Activated T-helper 2 cell treated with anti-CD3 and anti-CD28 coated beads, Interferon-gamma antibody, Interleukin-2, Interleukin-4, amounts not matched to agents 10 μg/mL and 5 μg/mL and 100 μg/mL, durations not matched to agents 14 hours and 24 hours and 36 hours (primary cell): ENCODE measurements at regions not wholly inside any gene's neighbourhood (a gene's known extent, or its start where the extent isn't known, plus 50 kb on each side); places are given as distances from the start of the nearest gene placed in this dataset.

Source experiments
- DNase-seq: peaks from one replicate; pipeline ENCODE4 v3.0.0; 2021; ENCODE audit warnings: low spot score
- H3K27ac Mint-ChIP-seq: one replicate; pipeline ENCODE4 v1.8.0; 2021; ENCODE audit warnings: mixed read lengths
- H3K27me3 Mint-ChIP-seq: one replicate; pipeline ENCODE4 v1.8.0; 2021; ENCODE audit warnings: low read depth, mixed read lengths
- H3K36me3 Mint-ChIP-seq: one replicate; pipeline ENCODE4 v1.8.0; 2021; ENCODE audit warnings: low read depth, mixed read lengths
- H3K4me1 Mint-ChIP-seq: one replicate; pipeline ENCODE4 v1.8.0; 2021; ENCODE audit warnings: low read depth, mixed read lengths
- H3K4me3 Mint-ChIP-seq: one replicate; pipeline ENCODE4 v1.8.0; 2021; ENCODE audit warnings: low read depth, mild to moderate bottlenecking, moderate library complexity, mixed read lengths
- H3K9me3 Mint-ChIP-seq: one replicate; pipeline ENCODE4 v1.8.0; 2021; ENCODE audit warnings: mixed read lengths
- intact Hi-C: fragments of 100-400 bp; cut with micrococcal nuclease; formaldehyde crosslinking; loops from one replicate; pipeline ENCODE4 v1.15.1; 2023

DNA sequence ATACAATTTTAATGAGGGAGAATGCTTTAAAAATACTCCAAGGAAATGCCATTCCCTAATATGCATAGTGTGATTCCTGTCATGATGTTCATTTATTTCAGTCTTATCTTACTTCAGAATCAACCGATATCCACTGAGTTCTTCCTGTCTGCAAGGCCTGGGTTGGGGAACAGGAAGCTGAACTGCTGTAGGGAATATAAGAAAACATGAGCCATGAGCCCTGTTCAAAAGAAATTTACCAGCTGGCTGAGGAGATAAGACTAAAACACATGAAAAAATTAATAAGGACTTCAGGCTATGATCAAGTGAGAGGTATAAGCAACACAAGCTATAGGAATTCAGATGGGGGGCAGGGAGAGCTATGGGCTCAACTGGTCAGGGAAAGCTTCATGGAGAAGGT, 184.7 kb downstream of the PLPP4 start:
- no peaks in the 10 kb centered on the region for H3K36me3 Mint-ChIP-seq
- intact Hi-C loops, result no loop called here
- no peak overlapping the region for H3K4me3 Mint-ChIP-seq
- H3K27me3 Mint-ChIP-seq, result no peaks in the 10 kb centered on the region
- H3K27ac Mint-ChIP-seq, result no peak overlapping the region
- H3K9me3 Mint-ChIP-seq, result no peaks in the 10 kb centered on the region
- no peaks in the 10 kb centered on the region for H3K4me1 Mint-ChIP-seq
- no peak for DNase-seq

DNA sequence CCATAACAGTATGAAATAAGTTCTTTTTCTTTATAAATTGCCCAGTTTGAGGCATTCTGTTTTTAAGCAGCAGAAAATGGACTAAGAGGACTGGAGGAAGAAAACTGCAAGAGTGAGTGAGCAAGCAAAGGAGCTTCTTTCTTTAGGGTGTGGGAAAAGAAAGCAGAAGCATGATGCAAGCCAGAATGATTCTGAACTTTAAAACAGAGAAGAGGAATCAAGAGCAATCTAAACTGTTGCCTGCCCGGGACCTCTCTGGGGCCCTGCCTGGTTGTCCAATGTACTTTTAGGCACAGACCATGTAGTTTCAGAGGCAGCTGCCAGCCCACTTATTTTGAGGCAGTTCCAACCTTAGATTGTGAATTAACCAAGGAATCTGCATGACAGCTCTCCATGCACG, 186.3 kb downstream of the PLPP4 start:
- Mint-ChIP-seq H3K4me3 (no peak overlapping the region), H3K27me3 (no peaks in the 10 kb centered on the region), H3K9me3 (no peaks in the 10 kb centered on the region), H3K36me3 (no peaks in the 10 kb centered on the region), H3K4me1 (no peaks in the 10 kb centered on the region), H3K27ac (no peak overlapping the region)
- intact Hi-C loops, result no loop called here
- DNase-seq, result no peak

DNA sequence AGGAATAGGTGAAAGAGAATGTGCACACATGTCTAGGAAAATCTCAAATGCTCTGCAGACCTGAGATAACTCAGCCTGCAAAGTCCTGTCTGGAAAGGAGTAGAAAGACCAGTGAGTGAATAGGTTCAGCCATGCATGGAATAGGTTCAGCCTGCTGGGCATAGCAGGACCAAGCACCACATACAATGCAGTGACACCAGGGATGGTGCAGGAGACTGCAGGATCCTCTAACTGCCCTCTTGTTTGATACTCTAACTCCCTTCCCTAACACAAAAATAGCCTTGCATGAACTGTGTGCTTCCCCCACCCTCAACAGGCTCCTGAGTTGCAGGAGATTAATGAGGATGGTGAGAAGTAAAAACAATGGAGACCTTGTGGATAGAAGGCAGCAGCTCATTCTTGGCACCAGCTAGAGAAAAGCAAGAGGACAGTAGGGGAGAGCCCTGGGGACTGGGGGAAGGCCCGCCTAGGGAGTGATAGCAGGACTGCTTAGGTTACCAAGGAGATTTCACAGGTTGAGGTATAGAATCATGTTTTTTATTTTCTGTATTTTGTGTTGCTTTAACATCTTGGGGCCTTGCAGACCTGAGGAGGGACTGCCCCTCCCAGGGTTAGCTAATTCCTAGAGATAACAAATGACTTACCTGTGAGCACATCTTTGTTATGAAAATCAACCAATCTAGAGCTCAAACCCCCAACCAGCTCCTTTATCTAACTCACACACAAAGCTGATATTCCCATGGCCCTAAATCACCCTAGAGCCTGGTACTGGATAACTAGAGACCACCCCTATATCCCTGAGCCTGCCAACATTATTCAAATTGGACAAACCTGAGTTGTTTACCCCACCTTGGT, 187.8 kb downstream of the PLPP4 start:
- Mint-ChIP-seq H3K36me3 (no peaks in the 10 kb centered on the region), H3K4me3 (no peak overlapping the region), H3K27me3 (no peaks in the 10 kb centered on the region), H3K9me3 (no peaks in the 10 kb centered on the region), H3K27ac (no peak overlapping the region), H3K4me1 (no peaks in the 10 kb centered on the region)
- no peak for DNase-seq
- intact Hi-C loops, result no loop called here

DNA sequence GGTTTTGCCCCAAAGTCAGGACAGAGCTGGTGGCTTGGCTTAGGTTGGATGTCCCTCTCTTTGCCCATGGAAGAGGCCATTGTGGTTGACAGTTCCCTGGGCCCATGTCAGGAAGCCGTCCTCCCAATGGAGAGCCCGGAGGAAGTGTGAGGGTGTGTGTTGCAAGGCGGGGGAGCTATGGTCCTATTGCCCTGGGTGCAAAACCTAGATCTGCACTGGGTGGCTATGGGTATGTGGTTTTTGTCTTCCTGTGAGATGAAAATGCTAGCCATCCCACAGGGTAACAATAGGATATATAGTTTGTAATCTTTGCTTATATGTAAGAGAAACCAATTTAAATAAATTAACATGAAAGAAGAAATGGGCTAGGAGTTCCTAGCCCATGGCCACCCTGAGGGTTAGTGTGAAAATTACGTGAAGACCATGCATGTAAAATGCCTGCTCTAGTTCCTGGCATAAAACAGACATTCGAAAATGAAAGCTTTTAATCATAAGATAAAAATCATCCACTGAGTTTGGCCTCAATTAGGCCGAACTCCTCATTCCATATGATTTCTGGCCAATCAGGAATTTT, 189.2 kb downstream of the PLPP4 start:
- DNase-seq, result no peak
- Mint-ChIP-seq H3K4me1 (no peaks in the 10 kb centered on the region), H3K27me3 (no peaks in the 10 kb centered on the region), H3K9me3 (no peaks in the 10 kb centered on the region), H3K4me3 (no peak overlapping the region), H3K27ac (no peak overlapping the region), H3K36me3 (no peaks in the 10 kb centered on the region)
- intact Hi-C loops, result no loop called here

DNA sequence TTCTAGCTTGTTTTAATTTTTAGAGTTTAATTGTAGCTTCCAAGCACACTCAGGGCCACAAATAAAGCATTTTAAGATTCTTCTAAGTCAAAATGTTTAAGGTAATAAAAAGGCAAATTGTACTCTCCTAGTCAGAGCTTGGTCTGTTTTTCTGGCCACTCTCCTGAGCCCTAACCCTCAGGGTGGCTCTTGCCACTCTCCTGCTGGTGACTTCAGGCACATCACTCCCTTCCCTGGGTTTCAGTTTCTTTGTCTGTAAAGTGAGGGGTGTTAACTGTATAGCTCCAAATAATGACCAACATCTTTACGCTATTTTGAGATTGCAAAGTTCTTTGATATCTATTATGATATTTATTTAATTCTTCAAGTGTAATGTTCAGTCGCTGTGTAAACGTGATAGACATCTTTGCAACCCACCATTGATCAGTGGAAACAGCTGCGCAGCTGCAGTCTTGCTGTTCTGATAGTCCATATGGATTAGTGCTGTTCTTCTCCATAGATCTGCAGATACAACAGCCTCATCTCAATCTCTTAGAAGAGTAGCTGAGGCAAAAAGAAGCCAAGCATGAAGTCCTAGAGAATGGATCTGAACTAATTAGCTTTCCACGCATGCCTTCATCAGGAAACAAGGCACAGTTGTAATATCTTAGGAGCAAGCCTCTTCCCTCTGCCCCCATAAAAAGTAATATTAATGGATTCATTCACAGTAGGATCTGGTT, 189.9 kb downstream of the PLPP4 start:
- Mint-ChIP-seq H3K36me3 (no peaks in the 10 kb centered on the region), H3K9me3 (no peaks in the 10 kb centered on the region), H3K27me3 (no peaks in the 10 kb centered on the region), H3K27ac (no peak overlapping the region), H3K4me1 (no peaks in the 10 kb centered on the region), H3K4me3 (no peak overlapping the region)
- intact Hi-C loops, result no loop called here
- DNase-seq, result no peak

DNA sequence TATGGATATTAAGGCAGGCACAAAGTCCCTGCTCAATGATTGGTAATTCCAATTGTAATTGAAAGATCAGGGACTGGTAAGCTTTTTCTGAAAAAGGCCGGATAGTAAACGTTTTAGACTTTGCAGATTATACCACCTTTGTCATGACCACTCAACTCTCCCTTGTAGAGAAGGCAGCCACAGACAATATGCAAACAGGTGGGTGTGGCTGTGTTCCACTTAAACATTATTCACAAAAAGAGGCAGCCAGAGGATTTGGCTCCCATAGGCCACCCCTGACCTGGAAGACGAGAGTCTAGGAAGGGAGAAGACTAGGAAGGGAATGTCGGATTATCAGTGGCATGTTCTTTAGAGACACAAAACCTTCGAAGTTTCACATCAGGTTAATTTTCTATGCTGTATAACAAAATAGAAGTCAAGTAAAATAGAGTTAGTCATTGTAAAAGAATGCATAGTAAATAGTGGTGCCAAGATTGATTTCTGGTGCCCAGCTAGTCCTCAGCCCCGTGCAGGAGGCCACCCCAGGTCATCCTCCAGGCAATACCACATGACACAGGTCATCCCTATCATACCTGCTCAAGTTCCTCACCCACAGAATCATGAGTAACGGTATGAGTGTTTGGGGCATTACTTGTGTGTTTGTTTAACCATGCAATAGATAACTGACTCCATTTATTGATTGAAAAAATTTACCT, 193.8 kb downstream of the PLPP4 start:
- no peaks in the 10 kb centered on the region for H3K4me1 Mint-ChIP-seq
- DNase-seq, result no peak
- no peaks in the 10 kb centered on the region for H3K27me3 Mint-ChIP-seq
- H3K27ac Mint-ChIP-seq, result no peak overlapping the region
- H3K9me3 Mint-ChIP-seq, result no peaks in the 10 kb centered on the region
- no peaks in the 10 kb centered on the region for H3K36me3 Mint-ChIP-seq
- intact Hi-C loops, result no loop called here
- no peak overlapping the region for H3K4me3 Mint-ChIP-seq

DNA sequence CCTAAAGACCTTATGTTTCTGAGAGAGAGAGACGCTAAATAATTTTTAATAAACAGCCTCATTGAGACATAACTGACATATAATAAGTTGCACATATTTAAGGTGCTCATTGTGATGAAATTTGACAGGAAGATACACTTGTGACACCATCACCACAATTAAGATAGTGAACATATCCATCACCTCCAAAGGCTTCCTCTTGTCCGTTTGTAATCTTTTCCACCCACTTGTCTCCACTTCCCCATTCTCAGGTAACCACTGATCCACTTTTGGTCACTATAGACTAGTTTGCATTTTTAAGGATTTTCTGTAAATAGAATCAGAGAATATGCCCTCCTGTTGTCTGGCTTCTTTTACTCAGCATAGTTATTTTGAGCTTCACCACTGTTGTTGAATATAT, 195.1 kb upstream of the WDR11 start:
- no peaks in the 10 kb centered on the region for H3K36me3 Mint-ChIP-seq
- intact Hi-C loops, result no loop called here
- DNase-seq, result no peak
- no peaks in the 10 kb centered on the region for H3K4me1 Mint-ChIP-seq
- no peaks in the 10 kb centered on the region for H3K27me3 Mint-ChIP-seq
- H3K4me3 Mint-ChIP-seq, result no peak overlapping the region
- H3K27ac Mint-ChIP-seq, result no peak overlapping the region
- H3K9me3 Mint-ChIP-seq, result no peaks in the 10 kb centered on the region

DNA sequence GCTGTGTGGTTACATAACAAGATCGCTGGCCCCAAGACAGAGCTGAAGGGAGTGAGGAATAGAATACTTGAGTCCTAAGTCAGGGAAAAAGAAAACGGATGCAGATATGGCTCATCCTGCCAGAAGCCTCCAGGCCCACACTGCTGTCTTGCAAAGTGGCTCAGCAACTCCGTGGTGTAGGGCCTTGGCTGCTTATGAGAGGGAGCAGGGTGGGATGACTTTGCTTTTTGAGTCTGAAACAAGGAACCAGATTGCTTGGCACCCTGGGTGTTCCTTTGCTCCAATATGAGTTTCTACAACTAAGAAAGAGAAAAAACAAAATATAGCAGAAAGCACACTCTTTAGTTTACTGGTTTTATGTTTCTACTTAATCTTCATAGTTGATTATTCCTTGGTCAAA, 193.8 kb upstream of the WDR11 start:
- Mint-ChIP-seq H3K27ac (no peak overlapping the region), H3K36me3 (no peaks in the 10 kb centered on the region), H3K27me3 (no peaks in the 10 kb centered on the region), H3K4me1 (no peaks in the 10 kb centered on the region), H3K4me3 (no peak overlapping the region), H3K9me3 (no peaks in the 10 kb centered on the region)
- intact Hi-C loops, result no loop called here
- DNase-seq, result no peak

DNA sequence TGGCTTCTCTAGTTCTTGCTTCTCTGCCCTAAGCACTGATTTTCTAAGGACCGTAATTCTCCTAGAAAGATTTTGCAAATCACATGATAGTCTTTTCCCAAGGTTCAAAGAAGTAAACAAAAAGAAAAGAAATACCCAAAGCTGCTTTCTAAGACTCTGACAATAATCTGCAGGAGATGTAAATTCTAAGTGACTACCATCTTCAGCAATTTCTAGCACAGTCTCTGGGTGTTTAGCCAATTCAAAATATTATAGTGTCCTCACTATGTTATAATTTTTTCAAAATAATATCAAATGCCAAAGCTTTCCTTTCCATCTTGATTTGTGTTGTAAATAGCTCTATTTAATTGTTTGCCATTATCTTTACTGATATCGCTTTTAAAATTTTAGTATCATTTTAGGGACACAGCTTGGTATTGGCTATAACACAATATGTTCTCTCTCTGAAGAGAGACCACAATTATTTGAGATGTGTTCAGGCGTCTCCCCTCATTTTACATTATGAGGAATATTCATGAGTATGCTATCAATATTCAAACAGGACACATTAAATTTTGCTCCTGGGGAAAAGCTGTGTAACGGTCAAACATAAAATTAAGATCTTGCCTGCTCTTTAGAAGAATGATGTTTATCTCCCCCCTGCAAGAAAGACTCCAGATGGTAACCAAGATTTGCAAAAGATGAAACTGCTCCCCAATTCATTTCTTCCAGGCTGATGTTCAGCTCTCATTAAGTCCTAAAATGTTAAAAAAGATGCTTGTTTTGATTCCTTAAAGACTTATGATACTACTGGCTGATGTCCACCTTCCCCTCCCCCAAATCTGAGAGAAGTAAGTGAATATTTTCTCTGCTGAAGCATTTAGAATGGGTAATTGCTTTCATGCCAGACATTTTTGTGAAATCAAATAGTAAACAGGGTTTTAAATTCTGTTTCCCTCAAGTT, 191.9 kb upstream of the WDR11 start:
- H3K4me1 Mint-ChIP-seq, result no peaks in the 10 kb centered on the region
- H3K9me3 Mint-ChIP-seq, result no peaks in the 10 kb centered on the region
- no peaks in the 10 kb centered on the region for H3K36me3 Mint-ChIP-seq
- intact Hi-C loops, result no loop called here
- no peak overlapping the region for H3K4me3 Mint-ChIP-seq
- H3K27me3 Mint-ChIP-seq, result no peaks in the 10 kb centered on the region
- H3K27ac Mint-ChIP-seq, result no peak overlapping the region
- DNase-seq, result no peak

DNA sequence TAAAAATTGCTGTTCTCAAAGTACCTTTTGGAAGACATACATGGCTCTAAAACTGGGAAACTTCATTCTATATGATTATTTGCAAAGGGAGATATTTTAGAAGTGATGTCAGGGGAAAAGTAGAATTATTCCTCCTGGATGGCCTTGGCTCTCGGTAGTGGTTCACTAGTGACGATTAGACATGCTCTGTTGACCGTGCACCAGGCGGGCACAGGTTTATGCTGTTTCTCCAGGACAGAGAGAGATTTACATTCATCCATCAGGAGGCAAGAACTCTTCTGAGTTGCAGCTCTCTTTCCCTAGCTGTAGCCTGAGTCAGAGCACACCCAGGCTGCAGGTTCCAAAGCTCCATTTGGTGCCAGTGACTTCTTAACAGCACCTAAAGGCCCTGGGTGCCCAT, 184.9 kb upstream of the WDR11 start:
- Mint-ChIP-seq H3K27me3 (no peaks in the 10 kb centered on the region), H3K4me3 (no peak overlapping the region), H3K27ac (no peak overlapping the region), H3K9me3 (no peaks in the 10 kb centered on the region), H3K36me3 (no peaks in the 10 kb centered on the region), H3K4me1 (no peaks in the 10 kb centered on the region)
- intact Hi-C loops, result no loop called here
- DNase-seq, result no peak

DNA sequence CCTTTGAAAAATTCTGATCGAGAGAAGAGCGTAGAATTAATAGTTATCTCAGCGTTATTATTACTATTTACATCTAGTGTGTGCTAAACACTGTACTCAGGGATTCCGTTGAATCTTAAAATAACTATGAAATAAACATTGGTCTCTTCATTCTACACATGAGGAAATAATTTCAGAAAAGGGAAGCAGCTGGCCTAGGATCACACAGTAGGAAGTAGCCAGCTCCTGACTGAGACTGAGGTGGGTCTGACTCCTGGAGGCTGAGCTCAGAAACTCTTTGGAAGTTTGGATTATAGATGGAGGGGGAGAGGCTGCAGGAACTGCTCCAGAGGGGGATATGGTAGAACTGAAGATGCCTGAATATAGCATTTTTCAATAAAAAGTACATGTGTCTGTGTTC, 183.9 kb upstream of the WDR11 start:
- no peak for DNase-seq
- Mint-ChIP-seq H3K4me3 (no peak overlapping the region), H3K9me3 (no peaks in the 10 kb centered on the region)

DNA sequence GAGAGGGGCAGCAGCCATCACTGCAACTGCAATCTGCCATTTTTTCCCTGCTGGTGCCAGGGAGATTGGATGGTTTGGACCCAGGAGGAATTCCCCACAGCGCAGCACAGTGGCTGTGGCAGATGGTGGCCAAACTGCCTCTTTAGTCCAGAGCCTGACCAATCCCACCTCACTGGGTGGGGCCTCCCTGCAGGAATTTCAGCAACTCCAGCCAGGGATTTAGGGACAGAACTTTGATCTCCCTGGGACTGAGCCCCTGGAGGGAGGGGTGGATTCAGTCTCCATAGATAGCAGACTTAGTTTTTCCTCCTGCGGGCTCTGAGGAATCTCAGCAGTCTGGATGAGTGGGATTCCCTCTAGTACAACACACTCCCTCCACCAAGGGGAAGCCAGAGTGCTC, 179.7 kb upstream of the WDR11 start:
- no peak for DNase-seq
- Mint-ChIP-seq H3K9me3 (peaks cover 7% of the 10 kb centered on the region), H3K27ac (no peak overlapping the region), H3K4me1 (no peaks in the 10 kb centered on the region), H3K4me3 (no peak overlapping the region), H3K27me3 (no peaks in the 10 kb centered on the region), H3K36me3 (no peaks in the 10 kb centered on the region)
- intact Hi-C loops, result no loop called here

More for the DNA sequence above, 183.9 kb upstream of the WDR11 start:
- intact Hi-C loops, result no loop called here
- Mint-ChIP-seq H3K4me1 (no peaks in the 10 kb centered on the region), H3K27ac (no peak overlapping the region), H3K36me3 (no peaks in the 10 kb centered on the region), H3K27me3 (no peaks in the 10 kb centered on the region)
